Epidermal melanocyte (primary cell): ENCODE measurements at regions not wholly inside any gene's neighbourhood (a gene's known extent, or its start where the extent isn't known, plus 50 kb on each side); places are given as distances from the start of the nearest gene placed in this dataset.
A peak's percentile ranks its signal among the peaks of the same experiment; 100 is the strongest.

ENCODE experiments used
- DNase-seq: peaks from one replicate; pipeline ENCODE4 v3.0.0; 2011; ENCODE audit warnings: low spot score; ENCODE audit not compliant: insufficient read length

- no peak for DNase-seq
Measured at GRCh38 chr14:71463807-71464206, 468.4 kb upstream of the RGS6 start.

GRCh38 chr14:71464840-71465239 is 467.4 kb upstream of the RGS6 start:
- no peak for DNase-seq

DNA sequence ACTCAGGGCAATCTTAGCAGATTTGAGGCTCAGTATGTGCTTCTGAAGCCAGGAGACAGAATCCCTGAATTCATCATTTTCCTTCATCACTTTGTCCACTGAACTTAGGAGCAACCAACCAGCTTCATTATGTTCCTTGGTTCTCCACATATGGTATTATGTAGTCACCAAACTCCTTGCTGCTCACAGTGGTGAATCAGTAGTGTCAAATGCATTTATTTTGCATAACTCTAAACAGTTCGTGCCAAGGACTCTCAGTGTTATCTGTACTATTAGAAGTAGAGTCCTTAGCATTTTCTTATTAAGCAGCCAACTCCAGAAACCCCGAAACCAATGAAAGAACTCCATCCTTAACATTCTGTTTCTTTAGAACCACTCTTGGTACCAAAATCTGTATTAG is 466.9 kb upstream of the RGS6 start:
- DNase-seq: no peak

DNA sequence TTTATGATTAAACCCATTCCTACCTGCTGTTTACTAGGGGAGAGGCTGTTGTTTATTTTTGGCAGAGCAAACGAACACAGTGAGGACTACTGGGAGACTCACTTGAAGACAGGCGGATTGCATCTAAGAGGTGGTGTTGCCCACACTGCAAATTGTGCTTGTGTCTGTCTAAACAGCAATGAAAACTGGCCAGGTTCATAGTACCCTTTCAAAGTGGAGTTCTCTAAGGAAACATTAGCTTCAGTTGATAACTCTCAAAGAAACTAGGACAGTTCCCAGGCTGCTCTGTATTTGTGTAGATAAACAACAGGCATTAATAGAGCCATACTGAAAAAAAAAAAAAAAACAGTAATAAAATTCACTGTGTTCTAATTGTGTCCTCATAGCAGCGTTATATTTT is 466.0 kb upstream of the RGS6 start:
- DNase-seq: no peak

DNA sequence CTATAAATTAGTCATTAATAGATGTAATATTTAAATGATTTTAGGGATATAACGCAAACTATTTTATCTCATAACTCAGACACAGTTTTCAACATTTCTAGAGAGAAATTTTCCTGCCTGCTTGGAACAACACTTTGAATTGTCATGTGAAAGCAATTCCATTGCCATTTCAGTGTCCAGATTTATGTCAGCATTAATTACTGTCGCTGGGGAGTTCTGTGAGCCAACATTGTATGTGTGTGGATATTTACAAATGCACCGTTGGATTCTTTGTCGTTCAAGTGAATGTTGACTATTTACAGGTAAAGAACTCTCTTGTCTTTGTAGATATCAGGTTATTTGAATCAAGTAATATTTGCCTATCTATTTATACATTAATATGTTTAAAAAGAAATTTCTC is 465.3 kb upstream of the RGS6 start:
- no peak for DNase-seq

DNA sequence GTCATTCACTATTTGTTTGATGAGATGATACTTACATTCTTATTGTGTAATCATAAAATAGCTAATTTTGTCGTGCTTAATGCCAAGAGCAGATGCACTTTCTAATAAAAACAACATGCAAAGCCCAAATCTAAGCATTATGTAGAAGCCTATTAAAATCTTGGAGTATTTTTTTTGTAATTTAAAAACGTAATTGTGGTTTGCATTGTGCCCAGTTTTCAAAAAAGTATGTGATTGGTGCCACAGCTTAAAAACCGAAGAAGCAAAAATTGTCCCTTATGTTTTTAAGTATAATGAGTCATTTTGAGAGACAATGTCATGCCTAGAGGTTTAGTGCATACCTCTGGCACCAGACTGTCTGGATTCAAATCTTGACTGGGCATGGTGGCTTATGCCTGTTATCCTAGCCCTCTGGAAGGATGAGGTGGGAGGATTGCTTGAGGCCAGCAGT is 464.8 kb upstream of the RGS6 start:
- peak; percentile 50 for DNase-seq

DNA sequence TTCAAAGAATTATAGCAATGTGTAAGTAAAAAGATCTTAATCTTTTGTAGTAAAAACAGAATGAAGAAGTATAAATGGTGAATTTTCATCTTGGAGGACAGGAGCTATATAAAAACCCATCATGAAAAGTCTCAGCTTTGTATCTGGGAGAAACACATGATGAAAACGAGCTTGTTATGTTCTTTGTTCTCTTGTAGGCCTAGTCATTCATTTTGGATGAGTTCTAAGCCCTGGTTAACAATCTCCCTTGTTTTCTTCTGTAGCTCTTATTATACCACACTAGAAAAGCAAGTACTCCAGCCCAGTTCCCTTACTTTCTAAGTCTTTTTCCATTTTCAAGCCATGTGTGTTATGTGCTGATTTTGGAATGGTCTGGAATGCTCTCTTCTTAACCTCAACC is 463.5 kb upstream of the RGS6 start:
- DNase-seq: no peak

DNA sequence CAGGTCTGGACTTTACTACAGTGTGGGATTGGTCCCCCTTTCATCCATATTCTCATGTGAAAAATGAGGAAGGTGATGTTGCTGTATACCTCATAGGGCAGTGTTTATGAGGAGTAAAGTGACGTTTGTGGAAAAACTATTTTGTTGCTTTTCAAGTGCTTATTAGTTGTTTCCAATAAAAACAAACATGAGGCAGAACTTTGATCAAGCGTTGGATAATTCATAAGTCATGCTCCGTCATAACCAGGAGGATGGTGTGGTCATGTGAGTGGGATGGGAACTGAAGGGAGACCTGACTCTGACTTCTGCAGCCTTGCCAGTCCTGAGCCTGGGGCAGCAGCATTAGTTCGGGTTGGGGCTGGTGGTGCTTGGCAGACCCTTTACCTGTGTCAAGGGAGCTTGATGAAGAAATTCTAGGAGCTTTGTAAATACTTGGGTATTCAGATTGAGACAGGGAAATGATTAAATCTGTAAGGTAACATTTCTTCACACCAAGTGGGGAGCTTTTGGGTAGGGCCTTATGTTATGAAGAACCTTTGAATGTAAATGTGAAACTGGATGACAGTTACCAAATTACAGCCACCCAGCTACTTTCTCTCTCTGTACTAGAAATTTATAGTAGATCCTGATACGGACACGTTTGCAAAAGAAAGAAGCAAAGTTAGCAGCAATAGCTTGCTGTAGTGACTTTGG is 462.4 kb upstream of the RGS6 start:
- no peak for DNase-seq

GRCh38 chr14:71471634-71472355 is 460.4 kb upstream of the RGS6 start:
- no peak for DNase-seq

- DNase-seq: no peak
Measured at GRCh38 chr14:71472356-71473340, 459.6 kb upstream of the RGS6 start.

DNA sequence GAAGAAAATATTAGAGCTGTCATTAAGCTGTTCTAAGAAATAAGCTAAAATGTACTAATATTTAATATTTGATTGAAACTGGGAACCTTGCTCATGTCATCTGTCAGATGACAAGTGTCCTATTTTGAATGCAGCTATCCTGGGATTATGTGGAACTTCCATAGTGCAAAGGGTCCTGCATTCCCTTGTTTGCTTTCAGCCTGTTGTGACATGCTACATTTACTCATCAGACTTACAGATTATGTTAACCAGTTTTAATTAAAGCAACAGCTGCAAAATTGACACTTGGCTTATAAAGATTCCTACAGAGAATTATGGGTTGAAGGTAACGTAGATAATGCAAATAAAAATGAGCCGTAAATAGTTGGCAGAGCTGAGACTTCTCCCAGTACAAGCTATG is 458.4 kb upstream of the RGS6 start:
- no peak for DNase-seq

DNA sequence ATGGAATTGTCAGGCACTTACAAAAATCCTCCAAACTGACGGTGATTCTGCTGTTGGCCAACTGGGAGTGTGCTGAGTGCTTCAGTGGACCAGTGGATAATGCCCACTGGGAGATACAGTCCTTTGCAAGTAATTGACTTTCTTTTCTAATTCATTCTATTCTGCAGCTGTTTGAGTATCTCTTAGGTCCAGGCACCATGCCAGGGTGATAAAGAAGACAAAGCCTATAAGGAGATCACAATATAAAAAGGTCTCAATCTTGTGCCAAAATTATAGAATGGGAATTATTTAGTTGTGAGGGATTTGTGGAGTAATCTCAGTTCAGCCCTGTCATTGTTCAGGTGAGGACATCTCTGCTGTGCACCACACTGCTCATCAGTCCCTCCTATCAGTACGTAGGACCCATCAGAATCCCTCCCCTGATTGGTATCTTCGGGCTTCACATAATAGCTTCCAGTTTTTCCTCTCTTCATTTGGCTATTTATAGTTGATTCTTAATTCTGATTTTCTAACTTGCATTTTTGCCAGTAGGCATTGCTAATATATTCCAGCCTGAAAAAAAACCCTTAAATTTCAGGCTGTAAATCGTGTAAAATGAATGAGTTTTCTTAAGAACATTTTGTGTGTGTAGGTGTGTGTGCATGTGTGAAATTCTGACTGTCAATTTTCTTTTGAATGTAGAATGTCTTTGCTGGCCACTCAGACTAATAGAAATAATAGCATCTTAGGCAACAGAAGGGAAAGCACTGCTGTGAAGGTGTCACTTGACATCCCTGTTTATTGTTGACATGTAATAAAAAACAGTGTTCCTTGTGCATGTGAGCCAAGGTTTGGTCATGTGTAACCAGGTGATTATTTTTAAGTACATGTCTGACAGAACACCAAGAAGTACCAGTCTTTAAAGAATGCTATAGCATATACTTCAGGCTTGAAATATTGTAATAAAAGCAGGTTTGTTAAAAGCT is 457.6 kb upstream of the RGS6 start:
- no peak for DNase-seq

DNA sequence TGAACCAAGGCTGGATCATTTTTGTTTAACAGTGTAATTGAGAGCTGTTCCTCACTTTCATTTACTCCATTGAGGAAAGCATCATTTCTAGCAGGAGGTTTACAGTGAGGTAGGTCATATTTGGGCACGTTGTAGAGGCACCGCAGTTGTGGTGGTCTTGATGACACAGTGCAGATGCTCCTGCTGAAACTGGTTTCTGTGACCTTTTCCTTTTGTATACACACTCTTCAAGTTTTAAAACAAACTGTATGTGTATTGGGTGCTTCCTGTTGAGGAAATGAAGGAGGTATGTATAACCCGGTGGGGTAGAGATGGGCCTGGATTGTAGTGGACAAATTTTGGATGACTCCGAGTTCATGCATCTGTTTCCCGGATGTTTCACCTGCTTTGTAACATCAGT is 456.3 kb upstream of the RGS6 start:
- no peak for DNase-seq

DNA sequence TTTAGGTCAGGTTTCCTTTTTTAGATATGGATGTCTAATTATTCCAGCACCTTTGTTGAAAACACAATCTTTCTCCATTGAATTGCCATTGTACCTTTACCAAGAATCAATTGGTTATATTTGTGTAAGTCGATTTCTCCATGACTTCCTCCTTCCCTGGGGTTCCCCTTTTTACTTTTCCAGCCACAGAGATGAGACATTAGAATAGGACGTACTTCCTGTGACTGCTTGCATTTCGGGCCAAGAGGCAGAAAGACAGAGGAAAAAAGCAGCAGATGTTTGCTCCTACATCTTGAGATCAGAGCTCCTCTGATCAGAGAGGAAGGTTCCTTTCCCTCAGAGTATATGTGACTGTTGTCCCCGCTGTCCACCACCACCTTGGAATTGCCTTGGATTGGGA is 453.7 kb upstream of the RGS6 start:
- DNase-seq: no peak

DNA sequence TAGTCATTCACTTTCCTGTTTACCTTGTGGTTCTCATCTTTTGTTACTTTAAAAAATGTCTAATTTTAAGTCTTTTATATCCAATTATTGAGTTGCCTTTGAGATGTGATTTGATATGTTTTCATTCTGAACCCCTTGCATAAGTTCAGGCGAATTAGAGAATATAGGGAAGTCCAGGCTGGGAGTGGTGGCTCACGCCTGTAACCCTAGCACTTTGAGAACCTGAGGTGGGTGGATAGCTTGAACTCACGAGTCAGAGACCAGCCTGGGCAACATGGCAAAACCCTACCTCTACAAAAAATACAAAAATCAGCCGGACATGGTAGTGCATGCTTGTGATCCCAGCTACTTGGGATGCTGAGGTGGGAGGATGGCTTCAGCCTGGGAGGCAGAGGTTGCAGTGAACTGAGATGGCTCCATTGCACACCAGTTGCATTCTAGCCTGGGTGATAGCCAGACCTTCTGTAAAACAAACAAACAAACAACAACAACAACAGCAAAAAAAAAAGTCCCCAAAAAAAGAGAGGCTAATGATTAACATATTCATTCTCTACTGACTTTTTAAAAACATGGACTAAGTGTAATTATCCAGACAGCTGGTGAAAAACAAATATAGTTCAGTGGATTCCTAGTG is 451.1 kb upstream of the RGS6 start:
- no peak for DNase-seq

DNA sequence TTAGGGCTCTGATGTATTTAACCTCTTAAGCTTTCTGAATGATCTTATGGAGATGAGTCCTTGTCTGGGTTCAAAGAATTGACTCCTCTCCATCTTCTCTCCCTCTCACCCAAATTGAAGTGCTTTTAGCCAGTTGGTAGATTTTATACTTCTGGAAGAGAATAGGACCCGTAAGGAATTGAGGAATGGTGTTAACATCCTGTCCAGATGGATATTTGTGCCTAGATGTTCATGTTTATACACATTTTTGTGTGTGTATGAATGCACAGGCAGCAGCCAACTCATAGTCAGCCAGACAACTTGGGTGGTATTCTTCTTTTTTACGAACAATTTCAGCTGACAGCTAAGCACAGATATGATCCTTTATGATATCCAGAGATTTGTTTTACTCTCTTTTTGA is 449.6 kb upstream of the RGS6 start:
- no peak for DNase-seq

- DNase-seq: no peak
Measured at GRCh38 chr14:71483154-71483553, 449.1 kb upstream of the RGS6 start.

DNA sequence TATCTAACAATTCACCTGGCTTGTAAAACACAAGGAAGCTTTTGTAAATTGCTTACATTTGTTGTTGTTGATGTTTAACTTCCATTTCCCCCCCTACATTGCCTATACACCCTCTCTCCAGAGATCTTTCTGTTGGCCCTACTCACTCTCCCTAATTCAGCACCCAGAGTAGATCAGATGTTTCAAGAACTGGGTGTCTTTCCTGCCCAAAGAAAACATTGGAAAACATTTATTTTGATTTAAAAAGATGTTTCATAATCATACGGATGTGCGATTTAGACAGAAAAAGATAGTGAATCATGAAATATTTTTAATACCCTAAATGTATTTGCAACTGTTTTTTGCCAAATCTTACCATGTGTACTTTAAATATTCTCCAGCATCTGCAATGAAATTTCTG is 446.4 kb upstream of the RGS6 start:
- DNase-seq: no peak

DNA sequence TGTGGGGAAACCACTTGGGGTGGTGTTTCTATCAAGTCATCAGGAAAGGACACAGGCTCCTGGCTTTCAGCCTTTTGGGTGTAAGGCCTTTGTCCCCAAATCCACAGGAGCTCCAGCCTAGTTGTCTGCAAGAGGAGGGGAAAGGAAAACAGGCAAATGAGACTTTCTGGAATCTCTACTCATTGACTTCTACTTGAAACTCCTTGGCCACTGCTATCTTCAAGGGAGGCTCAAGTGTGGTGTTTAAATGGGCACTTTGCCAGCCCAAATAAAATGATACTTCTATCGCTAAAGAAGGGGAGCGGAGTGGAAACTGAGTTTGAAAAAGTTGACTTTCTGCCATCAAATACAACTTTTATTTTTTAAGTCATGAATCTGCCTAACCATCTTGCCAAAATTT is 445.9 kb upstream of the RGS6 start:
- no peak for DNase-seq

DNA sequence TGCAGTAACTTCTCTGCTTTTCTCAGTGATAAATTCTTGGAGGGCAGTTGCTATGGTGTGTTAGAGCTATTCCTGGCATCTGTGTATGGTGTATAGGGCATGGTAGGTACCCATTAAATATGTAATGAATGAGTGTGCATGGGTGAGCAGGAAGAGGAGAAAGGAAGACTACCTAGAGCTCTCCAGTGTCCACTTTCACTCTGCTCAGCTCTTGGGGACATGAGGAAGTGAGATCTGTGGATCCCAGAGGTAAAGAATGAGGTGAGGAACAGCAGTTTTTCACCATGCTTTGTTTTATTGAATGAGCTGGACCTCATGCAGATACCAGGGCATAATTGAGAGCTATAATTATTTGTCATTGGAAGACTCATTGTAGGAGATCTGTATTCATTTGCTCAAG is 444.8 kb upstream of the RGS6 start:
- no peak for DNase-seq
